ENCODE measurements at regions not wholly inside any gene's neighbourhood (a gene's known extent, or its start where the extent isn't known, plus 50 kb on each side); places are given as distances from the start of the nearest gene placed in this dataset.

DNA sequence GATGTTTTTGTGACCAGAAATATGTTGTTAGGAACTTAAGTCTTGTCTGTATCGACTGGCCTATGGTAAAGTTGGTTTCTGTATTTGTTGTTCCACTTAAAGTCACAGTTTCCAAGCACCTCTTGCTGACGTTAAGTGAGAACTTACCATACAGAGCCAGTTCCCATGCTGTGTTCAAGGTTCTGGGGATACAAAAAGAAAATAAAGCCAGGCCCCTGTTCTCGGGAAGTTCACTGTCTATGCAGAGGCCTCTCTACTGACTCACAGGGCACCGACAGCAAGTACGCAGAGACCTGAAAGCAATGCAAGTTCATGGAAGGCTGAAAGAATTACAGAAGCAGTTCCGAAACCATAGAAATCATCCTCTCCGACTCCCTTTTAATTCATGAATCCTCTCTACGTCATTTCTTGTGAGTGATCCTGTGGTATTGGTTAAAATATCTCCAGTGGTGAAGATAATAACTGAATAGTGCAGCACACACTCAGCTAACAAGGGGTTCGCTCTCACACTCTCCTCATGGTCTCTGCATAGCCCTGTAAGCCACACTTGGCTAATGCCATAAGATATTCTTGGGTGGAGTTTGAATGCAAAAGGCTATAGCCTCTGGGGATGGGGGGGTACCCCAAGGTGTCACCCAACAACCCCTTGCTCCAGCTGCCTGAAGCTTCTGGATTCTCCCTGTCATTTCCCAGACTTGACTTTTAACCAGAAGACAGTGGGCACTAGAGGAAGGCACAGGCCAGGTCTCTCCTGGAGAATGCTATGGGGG is 91.2 kb upstream of the EXOC2 start:
- TF ChIP-seq EZH2phosphoT487 (IDR thresholded peaks at IDR 0.05; ENCODE audit: borderline replicate concordance, low read depth): no peak
- TF ChIP-seq MEF2A (IDR thresholded peaks at IDR 0.05; ENCODE audit: borderline replicate concordance, low read depth): no peak
- no peak for TF ChIP-seq TAF1 (IDR thresholded peaks at IDR 0.05; ENCODE audit: borderline replicate concordance, low read depth, low read length)
- TF ChIP-seq SMC3 (IDR thresholded peaks at IDR 0.05; ENCODE audit: low read depth, low read length): no peak
- TF ChIP-seq NFIC (IDR thresholded peaks at IDR 0.05; ENCODE audit: borderline replicate concordance): no peak
- TF ChIP-seq, protein P1, sequence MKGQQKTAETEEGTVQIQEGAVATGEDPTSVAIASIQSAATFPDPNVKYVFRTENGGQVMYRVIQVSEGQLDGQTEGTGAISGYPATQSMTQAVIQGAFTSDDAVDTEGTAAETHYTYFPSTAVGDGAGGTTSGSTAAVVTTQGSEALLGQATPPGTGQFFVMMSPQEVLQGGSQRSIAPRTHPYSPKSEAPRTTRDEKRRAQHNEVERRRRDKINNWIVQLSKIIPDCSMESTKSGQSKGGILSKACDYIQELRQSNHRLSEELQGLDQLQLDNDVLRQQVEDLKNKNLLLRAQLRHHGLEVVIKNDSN (IDR thresholded peaks at IDR 0.05; ENCODE audit: borderline replicate concordance, low read depth): no peak
- no peak for TF ChIP-seq FOXJ3 (CRISPR knock-in tag; IDR thresholded peaks at IDR 0.05)
- TF ChIP-seq RAD21 (IDR thresholded peaks at IDR 0.05; ENCODE audit: low read length): no peak
- Histone ChIP-seq H3K27ac (ENCODE audit: low read depth in 2 of 2, low read length in 1 of 2) (no peak overlapping the region), H3K4me1 (ENCODE audit: control insufficient read depth in 1 of 2, insufficient read depth in 2 of 2, low read depth in 1 of 2, low read length in 1 of 2) (no peaks in the 10 kb centered on the region), H2AFZ (ENCODE audit: low read depth) (no peak overlapping the region), H3K79me2 (ENCODE audit: insufficient read depth) (no peaks in the 10 kb centered on the region), H3K9me2 (no peaks in the 10 kb centered on the region), H3K9me3 (no peaks in the 10 kb centered on the region), H3K36me3 (replicated peaks in 1 of 2; ENCODE audit: control insufficient read depth in 1 of 2, insufficient read depth in 2 of 2, low read length in 1 of 2) (no peaks in the 10 kb centered on the region), H3K4me2 (no peak overlapping the region), H3K9ac (no peak overlapping the region), H3K4me3 (ENCODE audit: low read depth in 2 of 2, low read length in 1 of 2) (no peak overlapping the region), H4K20me1 (ENCODE audit: insufficient read depth) (no peaks in the 10 kb centered on the region), H3F3A (replicated peaks; ENCODE audit: insufficient read depth) (no peaks in the 10 kb centered on the region), H3K27me3 (ENCODE audit: insufficient read depth) (peaks cover 38% of the 10 kb centered on the region)
- WGBS (ENCODE audit: low lambda C conversion rate): 40% methylated on average over 9 of the region's 9 CpGs
- POLR2A ChIA-PET: no interaction called here
- no peak for DNase-seq
- CTCF ChIA-PET: interaction anchor here (1.1 to 1.4 kb wide), 3 partner anchors 13 to 198 kb away, joined by 4 to 5 read pairs (median 5); no protein-coding TSS in a partner anchor

DNA sequence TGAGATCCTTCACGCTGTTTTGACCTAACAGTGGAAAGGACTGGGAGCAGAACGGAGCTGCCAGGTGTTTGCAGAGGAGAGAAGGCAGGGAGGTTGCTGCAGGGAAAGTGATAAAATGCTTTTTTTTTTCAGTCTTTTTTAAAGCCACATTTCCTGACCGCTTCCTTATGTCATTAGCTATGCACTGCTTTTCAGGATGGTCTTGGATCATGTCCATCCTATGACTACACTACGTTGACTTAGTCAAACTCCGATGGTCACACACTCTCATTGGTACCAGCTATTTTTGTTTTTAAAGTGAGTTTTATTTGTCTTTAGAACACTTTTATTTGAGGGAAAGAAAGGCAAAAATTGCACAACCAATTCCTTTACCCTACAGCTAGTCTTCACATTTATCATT is 89.2 kb upstream of the EXOC2 start:
- no peaks in the 10 kb centered on the region for H3F3A ChIP-seq (replicated peaks; ENCODE audit: insufficient read depth)
- no peak overlapping the region for H3K4me2 ChIP-seq
- no peaks in the 10 kb centered on the region for H3K9me3 ChIP-seq
- H3K79me2 ChIP-seq (ENCODE audit: insufficient read depth): no peaks in the 10 kb centered on the region
- H2AFZ ChIP-seq (ENCODE audit: low read depth): no peak overlapping the region
- 6% methylated on average over 5 of the region's 5 CpGs for WGBS (ENCODE audit: low lambda C conversion rate)
- peaks cover 49% of the 10 kb centered on the region for H3K27me3 ChIP-seq (ENCODE audit: insufficient read depth)
- ChIA-PET CTCF (interaction anchor here (0.6 to 1.6 kb wide), 6 partner anchors 15 to 615 kb away, joined by 3 to 9 read pairs (median 4); no protein-coding TSS in a partner anchor), POLR2A (no interaction called here)
- no peak overlapping the region for H3K9ac ChIP-seq
- H3K4me3 ChIP-seq (ENCODE audit: low read depth in 2 of 2, low read length in 1 of 2): no peak overlapping the region
- H3K9me2 ChIP-seq: no peaks in the 10 kb centered on the region
- H3K4me1 ChIP-seq (ENCODE audit: control insufficient read depth in 1 of 2, insufficient read depth in 2 of 2, low read depth in 1 of 2, low read length in 1 of 2): no peaks in the 10 kb centered on the region
- no peak overlapping the region for H3K27ac ChIP-seq (ENCODE audit: low read depth in 2 of 2, low read length in 1 of 2)
- no peak for TF ChIP-seq GABPA (IDR thresholded peaks at IDR 0.05; ENCODE audit: low read depth)
- no peak for TF ChIP-seq CHD2 (IDR thresholded peaks at IDR 0.05; ENCODE audit: low read length, partially characterized antibody)
- TF ChIP-seq FOSL2 (IDR thresholded peaks at IDR 0.05; ENCODE audit: borderline replicate concordance, low read depth): no peak
- no peak for TF ChIP-seq SIN3A (IDR thresholded peaks at IDR 0.05; ENCODE audit: borderline replicate concordance, low read depth, low read length)
- TF ChIP-seq MEF2A (IDR thresholded peaks at IDR 0.05; ENCODE audit: borderline replicate concordance, low read depth): no peak
- TF ChIP-seq GATA2 (CRISPR knock-in tag; IDR thresholded peaks at IDR 0.05): no peak
- TF ChIP-seq EP300 (IDR thresholded peaks at IDR 0.05; ENCODE audit: borderline replicate concordance in 1 of 2, low read depth in 1 of 2, low read length in 1 of 2): no peak
- TF ChIP-seq, protein P1 (IDR thresholded peaks at IDR 0.05; ENCODE audit: borderline replicate concordance, low read depth): no peak
- TF ChIP-seq, protein P2, sequence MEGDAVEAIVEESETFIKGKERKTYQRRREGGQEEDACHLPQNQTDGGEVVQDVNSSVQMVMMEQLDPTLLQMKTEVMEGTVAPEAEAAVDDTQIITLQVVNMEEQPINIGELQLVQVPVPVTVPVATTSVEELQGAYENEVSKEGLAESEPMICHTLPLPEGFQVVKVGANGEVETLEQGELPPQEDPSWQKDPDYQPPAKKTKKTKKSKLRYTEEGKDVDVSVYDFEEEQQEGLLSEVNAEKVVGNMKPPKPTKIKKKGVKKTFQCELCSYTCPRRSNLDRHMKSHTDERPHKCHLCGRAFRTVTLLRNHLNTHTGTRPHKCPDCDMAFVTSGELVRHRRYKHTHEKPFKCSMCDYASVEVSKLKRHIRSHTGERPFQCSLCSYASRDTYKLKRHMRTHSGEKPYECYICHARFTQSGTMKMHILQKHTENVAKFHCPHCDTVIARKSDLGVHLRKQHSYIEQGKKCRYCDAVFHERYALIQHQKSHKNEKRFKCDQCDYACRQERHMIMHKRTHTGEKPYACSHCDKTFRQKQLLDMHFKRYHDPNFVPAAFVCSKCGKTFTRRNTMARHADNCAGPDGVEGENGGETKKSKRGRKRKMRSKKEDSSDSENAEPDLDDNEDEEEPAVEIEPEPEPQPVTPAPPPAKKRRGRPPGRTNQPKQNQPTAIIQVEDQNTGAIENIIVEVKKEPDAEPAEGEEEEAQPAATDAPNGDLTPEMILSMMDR (IDR thresholded peaks at IDR 0.05): no peak
- DNase-seq: no peak
- H3K36me3 ChIP-seq (replicated peaks in 1 of 2; ENCODE audit: control insufficient read depth in 1 of 2, insufficient read depth in 2 of 2, low read length in 1 of 2): no peaks in the 10 kb centered on the region
- H4K20me1 ChIP-seq (ENCODE audit: insufficient read depth): no peaks in the 10 kb centered on the region

All from SK-N-SH (cell line).